B cell (primary cell): ENCODE measurements at regions not wholly inside any gene's neighbourhood (a gene's known extent, or its start where the extent isn't known, plus 50 kb on each side); places are given as distances from the start of the nearest gene placed in this dataset.

Experiments
- ATAC-seq: fragments of 200-7000 bp; cut with Tn5 transposase; one replicate; pipeline ENCODE4 v1.10.0; 2021; ENCODE audit warnings: low read depth, mild to moderate bottlenecking, moderate number of reproducible peaks, moderate library complexity
- CTCF ChIA-PET: fragments of 350-600 bp; sonication (Branson Sonifier 250); formaldehyde crosslinking; loops from one replicate; lab custom pipeline; 2021; ENCODE audit warnings: antibody characterized with exemption, inconsistent platforms; lab: Charles Lee
- POLR2A ChIA-PET: fragments of 350-600 bp; sonication (Branson Sonifier 250); formaldehyde crosslinking; loops from one replicate; lab custom pipeline; 2021; ENCODE audit warnings: antibody characterized with exemption; lab: Charles Lee
- DNase-seq: peaks from one replicate; pipeline ENCODE4 v3.0.0; 2013
- H2AFZ ChIP-seq: 2 replicates; pipeline ENCODE4 v1.6.1; 2012; ENCODE audit warnings: mild to moderate bottlenecking, low read depth, low read length; ENCODE audit not compliant: insufficient read depth, poor library complexity, severe bottlenecking
- H3K27ac ChIP-seq, 2 donors: 1 replicate in 1 of 2; 2 replicates in 1 of 2; pipeline ENCODE4 v1.5.1; 2012 to 2013; ENCODE audit warnings: low read length in 2 of 2, mild to moderate bottlenecking in 2 of 2, moderate library complexity in 1 of 2
- H3K27me3 ChIP-seq, 4 experiments: fragments of 200-600 bp in 1 of 4; sonication (generic) in 1 of 4; replicated peaks in 1 of 4; 1 replicate in 2 of 4; 2 replicates in 2 of 4; pipeline versions ENCODE4 v1.6.1 to v1.7.0; 2013 to 2016; ENCODE audit warnings: low read length in 3 of 4, mild to moderate bottlenecking in 2 of 4, mixed read lengths in 1 of 4, moderate library complexity in 1 of 4; ENCODE audit not compliant: insufficient read depth in 4 of 4, control insufficient read depth in 3 of 4; ENCODE audit errors: control extremely low read depth in 1 of 4
- H3K36me3 ChIP-seq, 2 experiments: replicated peaks in 1 of 2; 1 replicate in 1 of 2; 2 replicates in 1 of 2; pipeline versions ENCODE4 v1.6.1 to v1.7.1; 2013; ENCODE audit warnings: low read length in 1 of 2; ENCODE audit not compliant: insufficient read depth in 2 of 2, control insufficient read depth in 1 of 2; ENCODE audit errors: control extremely low read depth in 1 of 2, extremely low read depth in 1 of 2
- H3K4me1 ChIP-seq, 2 donors: fragments of 200-600 bp in 1 of 2; sonication (generic) in 1 of 2; 1 replicate in 1 of 2; 2 replicates in 1 of 2; pipeline versions ENCODE4 v1.5.1 to v1.6.1; 2013 to 2017; ENCODE audit warnings: low read length in 2 of 2; ENCODE audit not compliant: control insufficient read depth in 2 of 2, insufficient read depth in 2 of 2
- H3K4me2 ChIP-seq: replicated peaks from 2 replicates; pipeline ENCODE3; 2012; ENCODE audit warnings: mild to moderate bottlenecking, low read depth, low read length; ENCODE audit not compliant: poor library complexity, severe bottlenecking
- H3K4me3 ChIP-seq, 5 experiments: fragments of 200-600 bp in 1 of 5; sonication (generic) in 1 of 5; 1 replicate in 3 of 5; 2 replicates in 2 of 5; pipeline versions ENCODE4 v1.5.1 to v1.7.0; 2011 to 2016; ENCODE audit warnings: low read length in 4 of 5, mild to moderate bottlenecking in 4 of 5, low read depth in 2 of 5, control low read depth in 1 of 5, moderate library complexity in 1 of 5; ENCODE audit not compliant: insufficient read depth in 1 of 5; ENCODE audit errors: control extremely low read depth in 1 of 5, extremely low read depth in 1 of 5
- H3K79me2 ChIP-seq: fragments of 200-600 bp; sonication (generic); one replicate; pipeline ENCODE4 v1.6.0; 2016; ENCODE audit warnings: low read length; ENCODE audit not compliant: control insufficient read depth, insufficient read depth
- H3K9ac ChIP-seq: fragments of 200-600 bp; sonication (generic); 2 replicates; pipeline ENCODE4 v1.6.1; 2017; ENCODE audit warnings: mild to moderate bottlenecking, low read length, moderate library complexity
- H3K9me3 ChIP-seq, 3 donors: one replicate each; pipeline versions ENCODE4 v1.6.1 to v1.7.1; 2013; ENCODE audit warnings: low read length in 2 of 3; ENCODE audit not compliant: control insufficient read depth in 2 of 3, insufficient read depth in 1 of 3; ENCODE audit errors: control extremely low read depth in 1 of 3
- H4K20me1 ChIP-seq: 2 replicates; pipeline ENCODE4 v1.6.0; 2012; ENCODE audit warnings: mild to moderate bottlenecking, low read length; ENCODE audit not compliant: insufficient read depth, control insufficient read depth, poor library complexity, severe bottlenecking
- H3K27ac Mint-ChIP-seq: one replicate; pipeline ENCODE4 v1.8.0; 2021; ENCODE audit warnings: mixed read lengths
- H3K27me3 Mint-ChIP-seq: one replicate; pipeline ENCODE4 v1.8.0; 2021; ENCODE audit warnings: mixed read lengths
- H3K4me1 Mint-ChIP-seq: one replicate; pipeline ENCODE4 v1.8.0; 2021; ENCODE audit warnings: mixed read lengths
- H3K4me3 Mint-ChIP-seq: one replicate; pipeline ENCODE4 v1.8.0; 2021; ENCODE audit warnings: mixed read lengths
- H3K9me3 Mint-ChIP-seq: one replicate; pipeline ENCODE4 v1.8.0; 2022; ENCODE audit warnings: mixed read lengths; ENCODE audit not compliant: insufficient read depth
- CTCF ChIP-seq: fragments of 200-600 bp; IDR thresholded peaks from one replicate; pipeline ENCODE4 v1.8.0; 2022; ENCODE audit warnings: antibody characterized with exemption, mild to moderate bottlenecking
- EZH2 ChIP-seq: IDR thresholded peaks from 2 replicates; pipeline ENCODE4 v1.6.1; 2012; ENCODE audit warnings: borderline replicate concordance, low read depth, mild to moderate bottlenecking, moderate library complexity, low read length; ENCODE audit not compliant: insufficient read depth, poor library complexity, severe bottlenecking
- WGBS: methylation state at CpG from one replicate; pipeline ENCODE4 v1.1.5; 2013; ENCODE audit warnings: missing lambda C conversion rate; ENCODE audit not compliant: insufficient coverage; 5-methylcytosine and 5-hydroxymethylcytosine counted together
- intact Hi-C: fragments of 100-400 bp; cut with micrococcal nuclease; formaldehyde crosslinking; loops from one replicate; pipeline ENCODE4 v1.10.0; 2022

GRCh38 chr10:7475046-7475911, 64.4 kb upstream of the SFMBT2 start:
- Histone ChIP-seq H3K9ac (no peak overlapping the region), H4K20me1 (no peaks in the 10 kb centered on the region), H3K27ac (no peak overlapping the region), H3K27me3 (no peaks in the 10 kb centered on the region), H3K4me3 (peak overlapping the region in 1 of 5 experiments; percentile 9), H3K36me3 (no peaks in the 10 kb centered on the region), H2AFZ (peak overlapping the region; percentile 67), H3K4me1 (peaks cover 76 to 78% of the 10 kb centered on the region in 2 donors), H3K79me2 (no peaks in the 10 kb centered on the region), H3K9me3 (peaks cover 0 to 7% (median 5%) of the 10 kb centered on the region in 3 donors), H3K4me2 (peak overlapping the region; percentile 56)
- Mint-ChIP-seq H3K27me3 (no peaks in the 10 kb centered on the region), H3K9me3 (peaks cover 2% of the 10 kb centered on the region), H3K4me1 (peaks cover 78% of the 10 kb centered on the region), H3K4me3 (peak overlapping the region; percentile 75), H3K27ac (no peak overlapping the region)
- ATAC-seq (no peak), DNase-seq (no peak)
- TF ChIP-seq EZH2 (no peak), CTCF (no peak)
- ChIA-PET CTCF (interaction anchor here (1.0 to 1.7 kb wide), 2 partner anchors 50 to 555 kb away, joined by 3 to 8 read pairs; no protein-coding TSS in a partner anchor), POLR2A (interaction anchor here (0.6 kb wide), 1 partner anchor 39 kb away, joined by 5 read pairs; no protein-coding TSS in a partner anchor)
- intact Hi-C loops: loop anchor here (10.0 kb wide), 3 partner anchors 580 to 1790 kb away; partner anchors contain the start of genes GATA3, IL15RA and TASOR2
- WGBS: 53% methylated on average over 19 of the region's 26 CpGs

GRCh38 chr10:7474388-7474787, 63.6 kb upstream of the SFMBT2 start:
- H3K27ac Mint-ChIP-seq: no peak overlapping the region
- peak overlapping the region; percentile 56 for H3K4me2 ChIP-seq
- peaks cover 79% of the 10 kb centered on the region for H3K4me1 Mint-ChIP-seq

More at GRCh38 chr10:7474388-7474787, 63.6 kb upstream of the SFMBT2 start:
- H4K20me1 ChIP-seq: no peaks in the 10 kb centered on the region
- ATAC-seq: peak; percentile 6
- peaks cover 0 to 7% (median 5%) of the 10 kb centered on the region in 3 donors for H3K9me3 ChIP-seq
- no peak overlapping the region for H3K9ac ChIP-seq
- no peak overlapping the region for H3K4me3 ChIP-seq
- H3K27ac ChIP-seq: no peak overlapping the region
- DNase-seq: peak; percentile 43
- ChIA-PET CTCF (interaction anchor here (0.7 to 1.7 kb wide), 3 partner anchors 34 to 55 kb away, joined by 3 to 8 read pairs (median 4); no protein-coding TSS in a partner anchor), POLR2A (no interaction called here)
- H3K9me3 Mint-ChIP-seq: peaks cover 2% of the 10 kb centered on the region
- H2AFZ ChIP-seq: no peak overlapping the region
- TF ChIP-seq CTCF (no peak), EZH2 (no peak)
- H3K4me1 ChIP-seq: peaks cover 76 to 78% of the 10 kb centered on the region in 2 donors
- H3K4me3 Mint-ChIP-seq: peak overlapping the region; percentile 18
- no peaks in the 10 kb centered on the region for H3K79me2 ChIP-seq
- no peaks in the 10 kb centered on the region for H3K27me3 ChIP-seq
- H3K36me3 ChIP-seq: no peaks in the 10 kb centered on the region
- intact Hi-C loops: loop anchor here (5.0 to 10.0 kb wide), 5 partner anchors 53 to 1790 kb away; partner anchors contain the start of genes GATA3, IL15RA and TASOR2
- H3K27me3 Mint-ChIP-seq: no peaks in the 10 kb centered on the region
- 40% methylated on average over 5 of the region's 7 CpGs for WGBS
